Retinal pigment epithelial cell (primary cell): ENCODE measurements at regions not wholly inside any gene's neighbourhood (a gene's known extent, or its start where the extent isn't known, plus 50 kb on each side); places are given as distances from the start of the nearest gene placed in this dataset.

Source experiments
- DNase-seq: peaks from one replicate; pipeline ENCODE4 v3.0.0-alpha.2; 2010; ENCODE audit warnings: low read depth
- H3K4me3 ChIP-seq: 2 replicates; pipeline ENCODE4 v1.5.1; 2011; ENCODE audit warnings: mild to moderate bottlenecking, low read length, control low read depth, moderate library complexity
- TF ChIP-seq, protein P1 (sequence below): conservative IDR thresholded peaks from 2 replicates; pipeline ENCODE4 v1.5.1; 2011; ENCODE audit warnings: low read depth, low read length, control low read depth, inconsistent platforms

DNA sequence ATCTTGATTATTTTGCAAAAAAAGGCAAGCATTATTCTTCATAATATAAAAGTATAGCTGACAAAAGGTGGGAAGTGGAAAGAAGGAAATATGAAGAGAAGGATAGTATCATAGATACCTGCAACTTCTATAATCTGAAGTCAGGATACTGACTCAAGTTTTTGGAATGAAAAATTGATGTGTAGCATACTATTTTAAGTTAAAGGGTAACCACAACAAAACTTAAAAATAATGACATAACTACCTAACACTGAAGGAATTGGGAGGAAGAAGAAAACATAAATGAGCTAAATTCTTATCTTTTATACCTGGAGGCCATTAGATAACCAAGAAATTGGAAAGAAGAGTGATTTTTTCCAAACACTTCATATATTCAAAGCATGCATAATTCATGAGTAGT, 51.8 kb upstream of the TLE1 start:
- TF ChIP-seq, protein P1, sequence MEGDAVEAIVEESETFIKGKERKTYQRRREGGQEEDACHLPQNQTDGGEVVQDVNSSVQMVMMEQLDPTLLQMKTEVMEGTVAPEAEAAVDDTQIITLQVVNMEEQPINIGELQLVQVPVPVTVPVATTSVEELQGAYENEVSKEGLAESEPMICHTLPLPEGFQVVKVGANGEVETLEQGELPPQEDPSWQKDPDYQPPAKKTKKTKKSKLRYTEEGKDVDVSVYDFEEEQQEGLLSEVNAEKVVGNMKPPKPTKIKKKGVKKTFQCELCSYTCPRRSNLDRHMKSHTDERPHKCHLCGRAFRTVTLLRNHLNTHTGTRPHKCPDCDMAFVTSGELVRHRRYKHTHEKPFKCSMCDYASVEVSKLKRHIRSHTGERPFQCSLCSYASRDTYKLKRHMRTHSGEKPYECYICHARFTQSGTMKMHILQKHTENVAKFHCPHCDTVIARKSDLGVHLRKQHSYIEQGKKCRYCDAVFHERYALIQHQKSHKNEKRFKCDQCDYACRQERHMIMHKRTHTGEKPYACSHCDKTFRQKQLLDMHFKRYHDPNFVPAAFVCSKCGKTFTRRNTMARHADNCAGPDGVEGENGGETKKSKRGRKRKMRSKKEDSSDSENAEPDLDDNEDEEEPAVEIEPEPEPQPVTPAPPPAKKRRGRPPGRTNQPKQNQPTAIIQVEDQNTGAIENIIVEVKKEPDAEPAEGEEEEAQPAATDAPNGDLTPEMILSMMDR, result no peak
- DNase-seq, result no peak
- no peak overlapping the region for H3K4me3 ChIP-seq

DNA sequence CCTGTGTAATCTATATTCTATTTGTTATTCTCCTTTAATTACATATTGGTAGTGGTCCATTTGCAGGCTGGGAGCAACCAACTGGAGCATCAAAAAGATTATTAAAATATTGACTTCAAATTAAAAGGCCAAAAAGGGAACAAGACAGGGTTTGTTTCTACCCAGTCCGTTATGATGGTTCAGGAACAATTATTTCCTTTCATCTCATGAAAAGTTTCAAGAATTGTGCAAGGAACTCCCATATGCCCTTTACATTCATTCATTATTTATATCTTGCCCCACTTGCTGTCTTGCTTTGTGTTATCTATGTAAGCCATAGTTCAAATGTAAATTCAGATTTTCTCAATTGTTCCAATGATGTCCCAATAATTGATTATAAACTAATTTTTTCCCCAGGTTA, 58.7 kb upstream of the TLE1 start:
- TF ChIP-seq, protein P1, result no peak
- no peak overlapping the region for H3K4me3 ChIP-seq
- no peak for DNase-seq

DNA sequence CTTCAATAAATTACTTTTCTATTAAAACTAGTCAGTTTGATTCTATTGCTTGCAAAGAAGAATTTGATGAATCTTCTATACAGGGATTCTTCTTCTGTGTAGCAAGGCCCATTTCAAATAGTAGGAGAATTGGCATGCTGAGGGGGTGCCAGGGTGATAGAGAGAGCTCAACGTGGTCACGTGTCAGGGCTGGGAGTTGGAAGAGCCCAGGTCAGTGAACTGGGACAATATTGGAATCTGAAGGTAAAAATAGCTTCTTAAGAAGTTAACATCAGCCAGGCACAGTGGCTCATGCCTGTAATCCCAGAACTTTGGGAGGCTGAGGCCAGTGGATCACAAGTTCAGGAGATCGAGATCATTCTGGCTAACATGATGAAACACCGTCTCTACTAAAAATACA, 64.1 kb upstream of the TLE1 start:
- DNase-seq, result no peak
- no peak overlapping the region for H3K4me3 ChIP-seq
- TF ChIP-seq, protein P1, result no peak

DNA sequence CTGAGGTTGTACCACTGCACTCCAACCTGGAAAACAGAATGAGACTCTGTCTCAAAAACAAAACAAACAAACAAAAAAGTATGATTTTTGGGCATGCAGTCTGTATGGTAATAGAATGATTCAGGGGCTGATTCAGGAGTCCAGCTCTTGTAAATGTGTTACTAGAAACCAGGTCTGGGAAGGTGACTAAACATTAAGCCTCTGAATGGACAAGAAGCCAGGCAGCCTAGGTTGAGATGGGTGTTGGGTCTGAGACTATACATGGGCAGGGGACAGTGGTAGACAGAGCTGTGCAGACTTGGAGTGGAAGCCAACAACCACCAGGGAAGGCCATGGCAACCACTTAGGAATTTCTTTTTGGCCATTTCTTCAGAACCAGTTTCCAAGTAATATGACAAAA, 64.9 kb upstream of the TLE1 start:
- DNase-seq, result no peak
- TF ChIP-seq, protein P1, result no peak
- no peak overlapping the region for H3K4me3 ChIP-seq

DNA sequence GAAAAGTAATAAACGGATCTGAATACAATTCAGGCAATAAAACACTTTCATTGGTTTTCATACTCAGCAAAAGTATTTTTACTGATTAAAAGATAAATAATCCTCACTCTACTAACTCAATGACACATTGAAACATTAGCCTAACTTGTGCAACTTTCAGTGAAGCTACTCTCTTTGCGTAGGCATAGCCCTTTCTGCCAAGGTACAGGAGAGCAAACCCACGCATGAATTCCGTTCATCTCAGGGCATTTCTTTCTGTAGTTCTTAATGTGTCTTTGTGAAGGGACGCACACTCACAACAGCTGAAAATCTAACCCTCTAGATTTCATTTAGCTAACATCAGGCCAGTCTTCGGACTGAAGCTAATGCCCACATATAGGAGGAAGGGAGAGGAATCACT, 66.4 kb upstream of the TLE1 start:
- DNase-seq, result no peak
- TF ChIP-seq, protein P1, result no peak
- no peak overlapping the region for H3K4me3 ChIP-seq

DNA sequence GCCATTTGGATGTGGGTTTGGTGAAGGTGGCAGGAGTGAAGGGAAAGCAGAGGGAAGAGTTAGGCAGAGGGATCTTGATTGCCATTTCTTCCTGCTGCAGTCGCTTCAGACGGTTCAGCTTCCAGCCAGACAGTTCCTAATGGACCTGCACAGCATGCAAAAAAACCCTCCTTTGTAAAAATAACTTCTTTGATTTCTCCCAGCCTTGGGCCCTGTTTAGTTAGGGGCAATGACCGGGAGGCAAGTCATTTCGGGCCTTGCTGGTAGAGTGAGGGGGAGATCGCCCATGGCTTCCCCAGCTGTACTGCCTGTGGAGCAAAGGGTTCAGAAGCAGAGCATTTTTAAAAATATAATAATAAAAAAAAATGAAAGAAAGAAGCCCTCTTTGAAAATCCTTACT, 67.2 kb upstream of the TLE1 start:
- H3K4me3 ChIP-seq, result no peak overlapping the region
- TF ChIP-seq, protein P1, result no peak
- no peak for DNase-seq

DNA sequence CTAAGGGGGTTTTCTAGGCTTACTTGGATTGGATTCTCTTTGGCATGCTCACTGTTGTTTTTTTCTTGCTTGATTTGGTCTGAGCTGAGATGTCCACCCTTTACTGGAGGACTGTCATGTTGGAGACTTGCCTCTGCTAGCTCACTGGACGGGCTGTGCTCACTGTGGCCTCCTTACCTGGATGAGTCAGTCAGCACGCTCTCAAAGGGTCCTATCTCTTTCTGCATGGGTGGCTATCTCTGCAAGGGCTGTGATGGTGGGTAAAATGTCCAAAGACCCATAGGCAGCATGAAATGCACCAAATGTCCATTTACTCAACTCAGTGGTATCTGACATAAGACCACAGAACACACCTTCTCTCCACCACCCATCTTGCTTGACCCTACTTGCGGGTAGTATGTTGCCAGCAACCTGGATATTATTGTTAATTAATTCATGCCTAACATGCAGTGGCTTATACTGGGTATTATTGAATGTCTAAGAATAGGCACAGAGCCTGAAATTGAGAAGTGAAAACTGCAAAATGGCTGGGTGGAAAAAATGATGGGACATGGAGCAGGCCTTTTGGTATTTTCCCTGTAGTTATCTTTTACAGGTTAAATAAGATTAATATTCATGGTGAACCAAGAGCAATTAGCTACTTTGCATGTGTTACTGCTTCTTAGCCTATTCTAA, 68.9 kb upstream of the TLE1 start:
- no peak for DNase-seq
- TF ChIP-seq, protein P1, result no peak
- H3K4me3 ChIP-seq, result no peak overlapping the region
